ENCODE measurements at regions not wholly inside any gene's neighbourhood (a gene's known extent, or its start where the extent isn't known, plus 50 kb on each side); places are given as distances from the start of the nearest gene placed in this dataset.
"Not testable (repeated sequence)": the region's sequence is repeated elsewhere in the genome, so short reads cannot be mapped to it uniquely, and the experiment has no call there.

GRCh38 chr13:33682020-33682564 is 135.9 kb upstream of the RFC3 start:
- Mint-ChIP-seq H3K27ac (no peak overlapping the region), H3K27me3 (no peaks in the 10 kb centered on the region), H3K4me3 (no peak overlapping the region), H3K36me3 (ENCODE audit: low read depth) (no peaks in the 10 kb centered on the region), H3K4me1 (peaks cover 10% of the 10 kb centered on the region)
- ATAC-seq (no peak), DNase-seq (no peak)
- no peaks in the 10 kb centered on the region for H3K9me3 ChIP-seq (ENCODE audit: control insufficient read depth, low read length, poor library complexity, severe bottlenecking)

GRCh38 chr13:33682646-33683045 is 135.3 kb upstream of the RFC3 start:
- ATAC-seq, result not testable (repeated sequence)

GRCh38 chr13:33683376-33683775 is 134.6 kb upstream of the RFC3 start:
- Mint-ChIP-seq H3K4me1 (peaks cover 10% of the 10 kb centered on the region), H3K27ac (no peak overlapping the region), H3K36me3 (ENCODE audit: low read depth) (no peaks in the 10 kb centered on the region), H3K4me3 (no peak overlapping the region), H3K27me3 (no peaks in the 10 kb centered on the region)
- ATAC-seq (no peak), DNase-seq (no peak)
- no peaks in the 10 kb centered on the region for H3K9me3 ChIP-seq (ENCODE audit: control insufficient read depth, low read length, poor library complexity, severe bottlenecking)

More at GRCh38 chr13:33682646-33683045, 135.3 kb upstream of the RFC3 start:
- not testable (repeated sequence) for H3K27me3 Mint-ChIP-seq; H3K4me1 Mint-ChIP-seq; DNase-seq; H3K36me3 Mint-ChIP-seq (ENCODE audit: low read depth); H3K9me3 ChIP-seq (ENCODE audit: control insufficient read depth, low read length, poor library complexity, severe bottlenecking); H3K4me3 Mint-ChIP-seq; H3K27ac Mint-ChIP-seq

- Mint-ChIP-seq H3K27me3 (no peaks in the 10 kb centered on the region), H3K4me1 (no peaks in the 10 kb centered on the region), H3K4me3 (no peak overlapping the region), H3K36me3 (ENCODE audit: low read depth) (no peaks in the 10 kb centered on the region), H3K27ac (no peak overlapping the region)
- ATAC-seq, result no peak
- no peaks in the 10 kb centered on the region for H3K9me3 ChIP-seq (ENCODE audit: control insufficient read depth, low read length, poor library complexity, severe bottlenecking)
- DNase-seq, result no peak
Observed at GRCh38 chr13:33684874-33685273, 133.1 kb upstream of the RFC3 start.

GRCh38 chr13:33686772-33687480 is 131.0 kb upstream of the RFC3 start:
- no peak overlapping the region for H3K4me3 Mint-ChIP-seq
- no peaks in the 10 kb centered on the region for H3K27me3 Mint-ChIP-seq
- no peak overlapping the region for H3K27ac Mint-ChIP-seq
- H3K9me3 ChIP-seq (ENCODE audit: control insufficient read depth, low read length, poor library complexity, severe bottlenecking), result no peaks in the 10 kb centered on the region
- no peaks in the 10 kb centered on the region for H3K4me1 Mint-ChIP-seq
- ATAC-seq, result no peak
- DNase-seq, result no peak
- H3K36me3 Mint-ChIP-seq (ENCODE audit: low read depth), result no peaks in the 10 kb centered on the region

- no peak for DNase-seq
- ATAC-seq, result no peak
Observed at GRCh38 chr13:33690354-33690753, 127.6 kb upstream of the RFC3 start.

GRCh38 chr13:33691980-33692379 is 126.0 kb upstream of the RFC3 start:
- Mint-ChIP-seq H3K27ac (no peak overlapping the region), H3K36me3 (ENCODE audit: low read depth) (no peaks in the 10 kb centered on the region), H3K4me3 (no peak overlapping the region), H3K27me3 (no peaks in the 10 kb centered on the region), H3K4me1 (no peaks in the 10 kb centered on the region)
- H3K9me3 ChIP-seq (ENCODE audit: control insufficient read depth, low read length, poor library complexity, severe bottlenecking), result no peaks in the 10 kb centered on the region
- ATAC-seq, result no peak
- DNase-seq, result no peak

More at GRCh38 chr13:33690354-33690753, 127.6 kb upstream of the RFC3 start:
- H3K27ac Mint-ChIP-seq, result no peak overlapping the region
- no peaks in the 10 kb centered on the region for H3K36me3 Mint-ChIP-seq (ENCODE audit: low read depth)
- no peaks in the 10 kb centered on the region for H3K9me3 ChIP-seq (ENCODE audit: control insufficient read depth, low read length, poor library complexity, severe bottlenecking)
- no peaks in the 10 kb centered on the region for H3K27me3 Mint-ChIP-seq
- H3K4me1 Mint-ChIP-seq, result no peaks in the 10 kb centered on the region
- H3K4me3 Mint-ChIP-seq, result no peak overlapping the region

GRCh38 chr13:33692531-33692930 is 125.4 kb upstream of the RFC3 start:
- no peak overlapping the region for H3K4me3 Mint-ChIP-seq
- no peaks in the 10 kb centered on the region for H3K27me3 Mint-ChIP-seq
- no peaks in the 10 kb centered on the region for H3K4me1 Mint-ChIP-seq

GRCh38 chr13:33694546-33694945 is 123.4 kb upstream of the RFC3 start:
- no peak overlapping the region for H3K4me3 Mint-ChIP-seq
- H3K36me3 Mint-ChIP-seq (ENCODE audit: low read depth), result no peaks in the 10 kb centered on the region
- H3K9me3 ChIP-seq (ENCODE audit: control insufficient read depth, low read length, poor library complexity, severe bottlenecking), result no peaks in the 10 kb centered on the region
- no peaks in the 10 kb centered on the region for H3K27me3 Mint-ChIP-seq
- ATAC-seq, result no peak
- DNase-seq, result no peak
- H3K4me1 Mint-ChIP-seq, result no peaks in the 10 kb centered on the region
- no peak overlapping the region for H3K27ac Mint-ChIP-seq

More at GRCh38 chr13:33692531-33692930, 125.4 kb upstream of the RFC3 start:
- no peak for ATAC-seq
- Mint-ChIP-seq H3K36me3 (ENCODE audit: low read depth) (no peaks in the 10 kb centered on the region), H3K27ac (no peak overlapping the region)
- DNase-seq, result no peak
- no peaks in the 10 kb centered on the region for H3K9me3 ChIP-seq (ENCODE audit: control insufficient read depth, low read length, poor library complexity, severe bottlenecking)

GRCh38 chr13:33696530-33696929 is 121.4 kb upstream of the RFC3 start:
- H3K4me1 Mint-ChIP-seq, result no peaks in the 10 kb centered on the region
- no peak for DNase-seq
- H3K4me3 Mint-ChIP-seq, result no peak overlapping the region
- no peaks in the 10 kb centered on the region for H3K27me3 Mint-ChIP-seq
- no peak overlapping the region for H3K27ac Mint-ChIP-seq
- no peak for ATAC-seq
- H3K36me3 Mint-ChIP-seq (ENCODE audit: low read depth), result no peaks in the 10 kb centered on the region
- no peaks in the 10 kb centered on the region for H3K9me3 ChIP-seq (ENCODE audit: control insufficient read depth, low read length, poor library complexity, severe bottlenecking)

- no peak overlapping the region for H3K4me3 Mint-ChIP-seq
- H3K36me3 Mint-ChIP-seq (ENCODE audit: low read depth), result no peaks in the 10 kb centered on the region
- H3K4me1 Mint-ChIP-seq, result no peaks in the 10 kb centered on the region
Observed at GRCh38 chr13:33697926-33698325, 120.0 kb upstream of the RFC3 start.

GRCh38 chr13:33707449-33707848 is 110.5 kb upstream of the RFC3 start:
- Mint-ChIP-seq H3K36me3 (ENCODE audit: low read depth) (peaks cover 2% of the 10 kb centered on the region), H3K4me1 (no peaks in the 10 kb centered on the region), H3K27ac (no peak overlapping the region), H3K27me3 (peaks cover 5% of the 10 kb centered on the region), H3K4me3 (no peak overlapping the region)
- peaks cover 2% of the 10 kb centered on the region for H3K9me3 ChIP-seq (ENCODE audit: control insufficient read depth, low read length, poor library complexity, severe bottlenecking)
- DNase-seq, result no peak
- ATAC-seq, result no peak

More at GRCh38 chr13:33697926-33698325, 120.0 kb upstream of the RFC3 start:
- H3K9me3 ChIP-seq (ENCODE audit: control insufficient read depth, low read length, poor library complexity, severe bottlenecking), result no peaks in the 10 kb centered on the region
- H3K27ac Mint-ChIP-seq, result no peak overlapping the region
- ATAC-seq (no peak), DNase-seq (no peak)
- peaks cover 4% of the 10 kb centered on the region for H3K27me3 Mint-ChIP-seq

- no peak for DNase-seq
- H3K36me3 Mint-ChIP-seq (ENCODE audit: low read depth), result peaks cover 4% of the 10 kb centered on the region
- H3K9me3 ChIP-seq (ENCODE audit: control insufficient read depth, low read length, poor library complexity, severe bottlenecking), result peaks cover 2% of the 10 kb centered on the region
Observed at GRCh38 chr13:33710924-33711323, 107.0 kb upstream of the RFC3 start.

GRCh38 chr13:33711436-33711835 is 106.5 kb upstream of the RFC3 start:
- ATAC-seq (no peak), DNase-seq (no peak)
- H3K9me3 ChIP-seq (ENCODE audit: control insufficient read depth, low read length, poor library complexity, severe bottlenecking), result peaks cover under 1% of the 10 kb centered on the region
- no peak overlapping the region for H3K4me3 Mint-ChIP-seq
- H3K4me1 Mint-ChIP-seq, result no peaks in the 10 kb centered on the region
- H3K27me3 Mint-ChIP-seq, result peaks cover 4% of the 10 kb centered on the region
- peaks cover 4% of the 10 kb centered on the region for H3K36me3 Mint-ChIP-seq (ENCODE audit: low read depth)
- no peak overlapping the region for H3K27ac Mint-ChIP-seq

More at GRCh38 chr13:33710924-33711323, 107.0 kb upstream of the RFC3 start:
- H3K27me3 Mint-ChIP-seq, result peaks cover 4% of the 10 kb centered on the region
- no peak overlapping the region for H3K27ac Mint-ChIP-seq
- no peak for ATAC-seq
- no peaks in the 10 kb centered on the region for H3K4me1 Mint-ChIP-seq
- no peak overlapping the region for H3K4me3 Mint-ChIP-seq

All from T-helper 17 cell (primary cell).